HG03280 (cell line): ENCODE measurements at regions not wholly inside any gene's neighbourhood (a gene's known extent, or its start where the extent isn't known, plus 50 kb on each side); places are given as distances from the start of the nearest gene placed in this dataset.

Experiments used
- ATAC-seq: cut with Tn5 transposase; IDR thresholded peaks from one replicate; pipeline ENCODE4 v1.9.1; 2021; ENCODE audit warnings: mild to moderate bottlenecking, moderate library complexity; ENCODE audit not compliant: unreplicated experiment

DNA sequence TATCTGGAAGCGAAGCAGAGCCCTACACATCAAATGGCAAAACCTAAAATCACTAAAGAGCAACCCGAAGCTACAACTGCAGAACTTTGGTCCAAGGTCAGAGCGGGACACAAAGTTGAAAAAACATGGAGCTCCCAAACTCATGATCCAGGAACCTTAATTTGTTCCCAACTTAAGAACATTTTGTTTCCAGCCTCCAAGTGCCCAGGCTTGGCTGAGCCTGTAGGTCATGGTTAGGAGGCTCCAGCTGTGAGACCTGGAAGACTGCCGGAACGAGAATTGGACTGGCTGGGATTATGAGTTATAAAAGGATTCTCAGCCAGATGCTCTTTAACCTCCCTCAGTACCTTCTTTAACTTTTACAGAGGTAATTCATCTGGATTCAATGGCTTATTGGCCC is 349.1 kb upstream of the DDX53 start:
- no peak for ATAC-seq

DNA sequence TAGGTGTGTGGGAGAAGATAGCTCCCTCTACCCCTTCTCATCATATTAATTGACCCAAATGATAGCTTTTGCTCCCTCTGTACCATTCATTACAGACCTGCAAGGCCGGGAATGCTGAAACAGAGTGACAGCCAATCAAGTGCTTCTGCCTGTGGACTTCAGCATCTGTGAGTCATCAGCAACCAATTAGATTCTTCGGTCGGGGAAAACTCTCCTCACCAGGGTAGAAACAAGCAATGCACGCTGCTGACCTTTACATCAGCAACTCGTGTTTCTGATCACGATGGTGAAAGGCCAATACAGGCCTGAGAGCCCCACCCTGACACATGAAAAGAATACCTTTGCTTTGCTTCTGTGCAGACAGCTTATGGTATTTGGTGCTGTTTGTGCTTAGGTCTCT is 347.2 kb upstream of the DDX53 start:
- ATAC-seq: no peak

- ATAC-seq: no peak
Observed at GRCh38 chrX:22660756-22661155, 339.0 kb upstream of the DDX53 start.

GRCh38 chrX:22662776-22663175 is 337.0 kb upstream of the DDX53 start:
- ATAC-seq: no peak

- ATAC-seq: no peak
Observed at GRCh38 chrX:22664826-22665225, 334.9 kb upstream of the DDX53 start.

- ATAC-seq: no peak
Observed at GRCh38 chrX:22665818-22666217, 333.9 kb upstream of the DDX53 start.

DNA sequence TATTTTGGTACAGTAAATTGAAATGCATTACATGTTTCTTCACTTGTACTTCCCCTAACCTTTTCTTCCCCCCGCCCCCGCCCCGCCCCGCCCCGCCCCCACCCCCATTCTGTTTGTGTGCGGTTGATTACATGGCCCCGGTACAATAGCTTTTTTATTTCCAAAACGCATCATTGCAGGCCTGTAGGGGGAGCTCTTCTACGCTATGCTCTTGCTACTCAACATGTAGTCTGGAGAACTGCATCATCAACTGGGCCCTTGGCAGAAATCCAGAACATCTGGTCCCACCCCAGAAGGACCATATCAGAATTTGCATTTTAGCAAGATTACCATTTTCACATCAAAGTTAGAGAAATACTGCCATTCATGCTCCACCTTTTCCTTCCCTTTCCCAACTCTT is 333.3 kb upstream of the DDX53 start:
- ATAC-seq: no peak

DNA sequence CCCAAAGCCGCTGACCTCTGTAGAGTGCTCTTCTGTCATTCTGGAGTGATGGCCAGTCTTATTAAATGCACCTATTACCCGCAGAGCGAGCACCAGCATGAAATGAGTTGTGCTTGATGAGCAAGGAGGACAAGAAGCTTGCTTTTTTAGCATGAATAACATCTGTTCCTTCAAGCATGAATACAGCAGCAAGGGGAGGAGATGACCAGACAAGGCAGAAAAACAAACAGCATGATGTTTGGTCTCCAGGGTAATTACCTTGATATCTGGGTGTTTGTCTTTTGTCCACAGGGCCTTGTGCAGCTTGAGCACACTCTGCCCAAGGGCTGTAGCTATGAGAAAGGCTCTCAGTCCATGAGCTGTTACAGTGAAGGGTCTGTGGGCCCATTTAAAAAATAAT is 324.8 kb upstream of the DDX53 start:
- ATAC-seq: no peak

DNA sequence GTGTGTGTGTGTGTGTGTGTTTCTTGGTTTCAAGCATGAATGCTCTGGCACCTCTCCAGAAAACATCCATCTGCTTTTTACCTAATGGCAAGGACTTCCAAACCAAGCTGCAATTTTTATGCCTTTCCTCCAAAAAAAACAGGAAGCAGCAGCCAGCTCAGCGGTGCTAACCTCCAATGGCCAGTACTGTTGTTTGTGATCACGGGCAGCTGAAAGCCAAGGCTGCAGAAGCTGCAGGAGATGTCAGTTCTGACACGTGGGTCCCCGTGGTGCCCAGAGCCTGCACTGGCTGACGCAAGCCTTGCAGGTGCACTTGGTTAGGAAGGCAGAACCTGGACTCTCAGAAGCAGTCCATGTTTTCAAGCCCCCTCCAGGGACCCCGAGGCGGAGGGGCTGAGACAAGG is 313.6 kb upstream of the DDX53 start:
- ATAC-seq: no peak

GRCh38 chrX:22689290-22689689 is 310.5 kb upstream of the DDX53 start:
- no peak for ATAC-seq

- ATAC-seq: no peak
Observed at GRCh38 chrX:22690116-22690515, 309.6 kb upstream of the DDX53 start.

- ATAC-seq: no peak
Observed at GRCh38 chrX:22691966-22692565, 307.7 kb upstream of the DDX53 start.

DNA sequence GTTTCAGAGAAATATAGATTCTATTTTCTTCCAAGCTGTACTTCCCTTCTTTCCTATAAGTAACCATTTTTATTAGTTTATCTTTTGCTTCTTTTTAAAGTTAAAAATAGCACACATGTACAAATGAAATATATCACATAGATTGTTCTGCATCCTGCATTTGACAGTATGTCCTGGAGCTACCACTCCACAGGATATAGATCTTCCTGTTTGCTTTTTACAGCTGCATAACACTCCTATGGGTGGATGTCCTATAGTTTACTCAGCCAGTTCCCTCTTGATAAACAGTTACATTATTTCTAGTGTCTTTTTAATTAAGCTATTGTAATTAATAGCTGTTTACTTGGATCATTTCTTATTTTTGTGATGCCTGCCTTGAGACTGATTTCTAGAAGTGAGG is 301.6 kb upstream of the DDX53 start:
- no peak for ATAC-seq

GRCh38 chrX:22699581-22700091 is 300.1 kb upstream of the DDX53 start:
- no peak for ATAC-seq

- ATAC-seq: no peak
Observed at GRCh38 chrX:22712942-22713341, 286.8 kb upstream of the DDX53 start.

DNA sequence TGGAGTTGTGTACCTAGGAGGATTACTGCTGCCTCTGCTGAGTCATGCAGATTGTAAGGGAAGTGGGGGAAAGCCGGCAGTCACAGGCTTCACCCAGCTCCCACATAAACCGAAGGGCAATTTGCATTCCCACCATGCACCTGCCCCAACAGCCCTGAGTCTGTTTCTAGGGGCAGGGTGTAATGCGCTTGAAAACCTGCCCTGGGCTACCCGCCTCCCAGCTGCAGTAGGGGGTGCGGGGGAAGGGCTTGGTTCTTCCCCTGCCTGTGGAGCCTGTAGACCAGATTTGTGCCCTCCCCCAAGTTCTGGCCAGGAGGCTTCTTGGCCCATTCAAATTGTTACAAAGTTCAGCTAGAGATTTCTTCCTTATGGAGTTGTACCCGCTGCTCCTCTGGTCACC is 269.2 kb upstream of the DDX53 start:
- ATAC-seq: no peak

DNA sequence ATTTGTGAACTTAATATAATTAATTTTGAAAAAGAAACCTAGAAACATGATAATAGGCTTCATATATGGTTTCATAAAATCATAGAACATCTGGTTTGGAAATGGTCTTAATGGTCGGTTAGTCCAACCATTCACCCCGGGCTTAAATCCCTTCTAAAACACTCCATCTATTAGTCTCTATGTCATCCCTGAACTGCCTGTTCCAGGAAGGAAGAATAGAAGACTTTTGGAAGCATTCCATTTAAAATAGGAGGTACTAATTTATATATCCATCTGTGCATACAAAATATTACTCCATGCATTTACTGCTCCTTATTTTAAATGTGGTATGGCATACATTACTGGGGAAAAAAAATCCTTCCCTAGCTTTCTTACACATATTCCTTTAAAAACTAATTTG is 262.2 kb upstream of the DDX53 start:
- no peak for ATAC-seq

- ATAC-seq: no peak
Observed at GRCh38 chrX:22739276-22739675, 260.5 kb upstream of the DDX53 start.

GRCh38 chrX:22740836-22741235 is 258.9 kb upstream of the DDX53 start:
- ATAC-seq: no peak

DNA sequence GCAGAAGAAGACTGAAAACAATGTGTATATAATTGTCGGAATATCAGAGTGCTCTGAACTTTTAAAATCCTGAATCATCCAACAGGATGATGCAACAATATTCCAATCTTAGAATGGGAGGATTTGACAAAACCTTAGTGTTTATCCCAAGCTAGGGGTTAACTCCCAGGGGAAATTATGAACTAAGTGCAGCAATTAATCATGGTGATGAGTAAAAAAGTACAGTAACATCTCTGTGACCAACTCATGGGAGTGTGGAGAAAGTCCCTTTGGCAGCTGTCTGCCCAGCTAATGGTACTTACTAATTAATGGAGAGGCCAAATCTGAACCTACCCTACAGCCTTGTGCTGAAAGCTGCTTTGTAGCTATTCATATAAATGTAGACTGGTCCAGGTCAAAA is 257.6 kb upstream of the DDX53 start:
- no peak for ATAC-seq

DNA sequence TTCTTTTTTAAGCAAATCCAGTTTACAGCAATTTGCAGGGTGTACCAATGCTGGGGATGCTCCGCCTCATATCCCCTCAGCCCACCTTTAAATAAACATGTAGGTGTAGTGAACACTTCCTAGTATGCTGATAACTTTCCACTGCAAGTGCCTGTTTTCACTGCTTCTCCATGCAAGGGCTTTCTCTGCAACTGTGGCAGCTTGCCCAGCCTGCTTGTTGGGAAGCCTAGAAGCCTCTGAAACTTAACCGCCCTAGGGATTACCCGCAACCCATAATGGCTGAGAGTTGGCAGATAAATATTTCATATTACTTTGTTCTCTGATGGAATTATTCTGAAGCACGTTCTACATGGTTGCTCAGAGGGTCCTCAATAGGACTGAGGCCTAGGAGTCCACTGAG is 253.7 kb upstream of the DDX53 start:
- ATAC-seq: no peak

GRCh38 chrX:22748093-22748999 is 251.4 kb upstream of the DDX53 start:
- ATAC-seq: peak; percentile 60
